HG02642 (cell line): ENCODE measurements at regions not wholly inside any gene's neighbourhood (a gene's known extent, or its start where the extent isn't known, plus 50 kb on each side); places are given as distances from the start of the nearest gene placed in this dataset.
"Not testable (repeated sequence)": the region's sequence is repeated elsewhere in the genome, so short reads cannot be mapped to it uniquely, and the experiment has no call there.

Source experiments
- ATAC-seq: cut with Tn5 transposase; IDR thresholded peaks from one replicate; pipeline ENCODE4 v1.9.1; 2021; ENCODE audit warnings: mild to moderate bottlenecking; ENCODE audit not compliant: unreplicated experiment, poor library complexity

GRCh38 chr7:55299273-55299967 lies 65.7 kb upstream of the LANCL2 start:
- no peak for ATAC-seq

DNA sequence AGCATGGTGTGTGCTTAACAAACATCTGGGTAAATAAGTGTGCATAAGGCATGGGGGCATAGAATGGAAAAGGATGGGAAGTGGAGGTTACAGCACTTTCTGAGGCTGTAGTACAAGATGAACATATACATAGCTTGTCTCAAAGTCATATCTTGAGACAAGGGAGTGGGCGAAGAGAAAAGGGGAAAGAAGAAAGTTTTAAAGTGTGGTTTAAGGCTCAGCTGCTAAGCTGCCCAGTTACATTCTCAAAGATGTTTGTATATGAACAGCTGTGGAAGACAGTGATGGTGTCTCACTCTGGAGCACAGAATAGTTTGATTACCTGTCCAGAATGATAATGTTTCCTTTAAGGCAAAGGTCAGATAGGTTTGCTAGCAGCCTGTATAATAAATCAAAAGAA lies 61.9 kb upstream of the LANCL2 start:
- no peak for ATAC-seq

DNA sequence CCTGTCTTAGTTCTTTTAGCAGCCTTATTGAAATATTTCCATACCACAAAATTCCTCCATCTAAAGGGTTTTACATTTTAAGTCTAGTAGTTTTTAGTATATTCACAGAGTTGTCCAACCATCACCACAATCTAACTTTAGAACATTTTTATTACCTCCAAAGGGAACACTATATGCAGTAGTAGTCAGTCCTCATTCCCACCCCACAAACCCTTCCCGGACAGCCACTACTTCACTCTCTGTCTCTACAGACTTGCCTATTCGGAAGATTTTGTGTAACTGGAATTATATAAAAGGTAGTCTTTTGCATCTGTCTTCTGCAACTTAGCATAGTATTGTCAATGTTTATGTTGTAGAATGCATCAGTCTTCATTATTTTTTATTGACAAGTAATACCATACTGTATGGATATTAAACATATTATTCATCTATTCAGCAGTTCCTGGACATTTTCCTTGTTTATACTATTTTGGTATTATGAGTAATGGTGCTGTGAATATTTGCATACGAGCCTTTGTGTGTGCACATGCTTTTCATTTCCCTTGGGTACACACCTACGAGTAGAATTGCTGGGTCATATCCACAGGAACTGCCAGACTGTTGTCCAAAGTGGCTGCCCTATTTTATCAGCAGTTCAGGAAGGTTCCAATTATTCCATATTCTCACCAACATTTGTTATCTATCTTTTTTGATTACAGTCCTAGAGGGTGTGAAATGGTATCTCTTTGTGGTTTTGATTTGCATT lies 60.9 kb upstream of the LANCL2 start:
- ATAC-seq: no peak

GRCh38 chr7:55305135-55305534 lies 60.0 kb upstream of the LANCL2 start:
- no peak for ATAC-seq

- no peak for ATAC-seq
Measured at GRCh38 chr7:55306331-55306730, 58.8 kb upstream of the LANCL2 start.

DNA sequence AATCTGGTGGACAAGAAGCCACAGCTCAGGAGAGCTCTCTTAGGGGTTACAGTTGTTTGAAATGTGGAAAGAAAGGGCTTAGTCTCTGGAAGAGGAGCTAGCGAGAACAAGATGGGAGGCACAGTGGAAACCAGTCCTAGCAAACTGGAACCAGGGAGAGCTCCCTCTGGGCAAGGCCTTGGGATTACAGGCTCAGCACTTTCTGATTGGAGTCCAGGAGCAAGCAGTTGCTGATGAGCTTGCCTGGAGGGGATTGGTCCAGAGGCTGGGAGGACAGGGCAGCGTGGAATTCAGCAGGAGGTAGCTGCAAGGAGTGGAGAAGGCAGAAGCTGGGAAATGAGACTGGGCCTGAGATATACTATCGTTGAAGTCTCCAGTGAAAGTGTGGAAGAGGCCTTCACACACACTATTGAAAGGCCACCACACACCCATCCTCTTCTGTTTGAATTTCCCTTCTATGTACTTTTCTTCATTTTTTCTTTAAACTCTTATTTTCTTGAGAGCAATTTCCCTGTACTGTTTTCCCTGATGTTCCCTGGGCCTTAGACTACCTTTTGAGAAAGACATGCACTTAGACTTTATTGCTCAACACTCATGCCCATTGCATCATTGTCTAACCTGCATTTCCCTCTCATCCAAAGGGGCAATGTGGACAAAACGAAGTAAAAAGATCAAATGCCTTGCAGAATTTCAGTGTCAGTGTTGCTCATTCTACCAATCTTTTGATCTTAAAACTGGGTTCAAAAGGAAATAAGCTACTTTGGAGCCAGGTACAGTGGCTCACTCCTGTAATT lies 57.8 kb upstream of the LANCL2 start:
- ATAC-seq: no peak

DNA sequence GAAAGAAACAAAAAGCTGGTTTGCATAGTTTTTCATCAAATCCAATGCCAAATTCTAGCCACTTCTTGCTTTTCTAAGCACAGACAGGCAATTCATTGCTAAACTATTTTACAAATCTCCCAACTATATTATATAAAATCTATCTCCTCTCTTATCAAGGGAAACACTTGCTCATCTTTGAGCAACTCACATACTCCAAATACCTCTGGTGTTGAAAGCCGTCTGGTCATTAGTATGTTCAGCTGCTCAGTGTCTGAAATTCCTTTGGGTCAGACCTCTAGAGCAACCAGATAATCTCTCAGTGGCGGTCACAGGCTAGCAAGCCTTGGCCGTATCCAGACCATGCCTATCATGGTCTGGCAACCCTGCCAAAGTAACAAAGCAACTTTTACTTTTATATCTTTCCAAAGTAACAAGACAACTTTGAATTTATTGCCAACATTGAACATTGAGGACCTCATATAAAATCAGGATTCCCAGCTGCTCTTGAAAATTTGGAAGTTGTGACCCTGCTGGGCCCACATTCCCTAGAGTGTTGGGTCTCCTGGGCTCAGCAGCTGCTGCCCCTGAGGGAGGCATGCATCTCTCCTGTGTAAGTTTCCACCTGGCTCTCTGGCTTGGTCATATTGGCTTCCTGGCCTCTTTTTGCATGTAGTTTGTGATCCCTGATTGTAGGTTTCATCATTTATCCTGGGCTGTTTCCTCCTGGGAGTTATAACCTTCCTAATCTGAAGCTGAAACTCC lies 56.8 kb upstream of the LANCL2 start:
- peak; percentile 1 for ATAC-seq

DNA sequence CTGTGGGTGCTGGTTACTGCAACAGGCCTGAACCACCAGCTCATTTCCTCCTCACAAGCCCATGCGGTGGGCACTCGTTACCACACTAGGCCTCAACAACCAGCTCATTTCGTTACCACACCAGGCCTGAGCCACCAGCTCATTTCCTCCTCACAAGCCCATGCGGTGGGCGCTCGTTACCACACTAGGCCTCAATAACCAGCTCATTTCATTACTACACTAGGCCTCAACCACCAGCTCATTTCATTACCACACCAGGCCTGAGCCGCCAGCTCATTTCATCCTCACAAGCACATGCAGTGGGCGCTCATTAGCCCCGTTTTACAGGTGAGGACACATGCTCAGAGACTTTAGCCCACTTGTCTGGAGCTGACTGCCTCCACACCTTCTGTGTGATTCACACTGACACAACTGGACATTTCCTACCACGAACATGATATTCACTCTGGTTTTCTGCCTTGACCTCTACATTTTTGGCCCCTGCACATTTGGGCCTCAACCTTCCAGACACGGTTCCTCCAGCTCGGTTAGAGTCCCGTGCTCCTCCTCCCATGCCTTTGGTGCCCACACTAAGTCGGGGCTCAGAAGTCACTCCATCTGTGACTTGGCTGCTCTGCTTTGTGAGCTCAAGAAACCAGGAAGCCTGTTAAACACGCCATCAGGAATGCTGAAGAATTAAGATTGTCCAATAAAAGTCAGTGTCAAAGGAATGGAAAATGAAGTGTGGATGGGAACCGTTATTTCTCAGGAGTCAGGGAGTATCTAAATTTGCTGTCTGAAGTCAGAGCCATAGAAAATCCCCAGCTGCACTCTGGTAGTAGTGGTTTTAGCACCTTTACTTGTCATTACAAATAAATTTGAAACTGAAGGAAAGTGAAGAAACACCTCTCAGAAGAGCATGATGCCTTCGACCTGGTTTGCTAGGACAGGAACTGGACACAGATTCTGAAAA lies 55.8 kb upstream of the LANCL2 start:
- peak; percentile 94 for ATAC-seq

DNA sequence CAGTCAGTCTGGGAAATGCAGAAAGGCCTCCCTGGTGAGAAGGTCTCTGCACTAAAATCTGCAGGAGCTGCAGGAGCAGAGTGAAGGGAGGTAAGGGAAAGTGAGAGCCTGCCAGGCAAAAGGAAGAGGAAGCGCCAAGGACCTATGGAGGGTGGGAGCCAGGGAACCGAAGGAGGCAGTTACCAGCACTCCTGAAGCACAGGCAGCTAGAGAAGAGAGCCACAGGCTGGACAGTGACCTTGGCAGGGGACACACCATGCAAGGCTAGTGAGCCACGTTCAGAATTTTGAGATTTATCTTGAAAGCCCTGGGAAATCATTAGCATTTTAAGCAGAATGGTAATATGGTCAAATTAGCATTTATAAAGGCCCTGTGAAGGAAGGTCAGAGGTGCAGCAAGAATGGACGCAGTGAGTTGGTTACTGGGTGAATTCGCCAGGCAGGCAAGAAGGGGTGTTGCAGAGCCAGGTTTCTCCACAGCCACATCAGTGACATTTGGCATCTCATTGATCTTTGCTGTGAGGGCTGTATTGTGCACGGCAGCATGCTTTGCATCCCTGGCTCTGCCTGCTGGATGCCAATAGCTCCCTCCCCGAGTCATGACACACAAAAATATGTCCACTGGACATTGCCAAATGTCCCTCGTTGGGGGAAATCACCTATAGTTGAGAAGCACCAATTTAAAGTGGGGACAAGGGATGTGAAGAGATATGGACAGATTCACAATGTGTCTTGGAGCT lies 54.7 kb upstream of the LANCL2 start:
- no peak for ATAC-seq

DNA sequence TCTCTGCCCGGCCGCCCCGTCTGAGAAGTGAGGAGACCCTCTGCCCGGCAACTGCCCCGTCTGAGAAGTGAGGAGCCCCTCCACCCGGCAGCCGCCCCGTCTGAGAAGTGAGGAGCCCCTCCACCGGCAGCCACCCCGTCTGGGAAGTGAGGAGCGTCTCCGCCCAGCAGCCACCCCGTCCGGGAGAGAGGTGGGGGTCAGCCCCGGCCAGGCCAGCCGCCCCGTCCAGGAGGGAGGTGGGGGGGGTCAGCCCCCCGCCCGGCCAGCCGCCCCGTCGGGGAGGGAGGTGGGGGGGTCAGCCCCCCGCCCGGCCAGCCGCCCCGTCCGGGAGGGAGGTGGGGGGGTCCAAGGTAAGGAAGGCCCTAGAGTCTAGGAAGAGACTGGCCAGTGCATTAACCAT lies 53.2 kb upstream of the LANCL2 start:
- not testable (repeated sequence) for ATAC-seq

DNA sequence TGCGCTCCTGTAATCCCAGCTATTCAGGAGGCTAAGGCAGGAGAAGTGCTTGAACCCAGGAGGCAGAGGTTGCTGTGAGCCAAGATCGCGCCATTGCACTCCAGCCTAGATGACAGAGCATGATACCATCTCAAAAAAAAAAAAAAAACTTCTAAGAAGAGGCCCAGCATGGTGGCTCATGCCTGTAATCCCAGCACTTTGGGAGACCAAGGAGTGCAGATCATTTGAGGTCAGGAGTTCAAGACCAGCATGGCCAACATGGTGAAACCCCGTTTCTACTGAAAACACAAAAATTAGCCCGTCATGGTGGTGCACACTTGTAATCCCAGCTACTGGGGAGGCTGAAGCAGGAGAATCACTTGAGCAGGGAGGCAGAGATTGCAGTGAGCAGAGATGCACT lies 51.5 kb upstream of the LANCL2 start:
- not testable (repeated sequence) for ATAC-seq

- ATAC-seq: no peak
Measured at GRCh38 chr7:55314967-55315366, 50.2 kb upstream of the LANCL2 start.
